ENCODE measurements at regions not wholly inside any gene's neighbourhood (a gene's known extent, or its start where the extent isn't known, plus 50 kb on each side); places are given as distances from the start of the nearest gene placed in this dataset.

- DNase-seq (ENCODE audit: low spot score in 2 of 2) = no peak
- Histone ChIP-seq H3K4me3 (no peak overlapping the region), H3K4me1 (peaks cover 10% of the 10 kb centered on the region), H3K27me3 (no peaks in the 10 kb centered on the region), H3K36me3 (no peaks in the 10 kb centered on the region), H3K9me3 (no peaks in the 10 kb centered on the region), H3K27ac (no peak overlapping the region)
- TF ChIP-seq EP300 (IDR thresholded peaks at IDR 0.05) (no peak), CTCF (IDR thresholded peaks at IDR 0.05) (no peak), POLR2AphosphoS5 (IDR thresholded peaks at IDR 0.05) (no peak), POLR2A (IDR thresholded peaks at IDR 0.05) (no peak)
- 93% methylated on average over 3 of the region's 3 CpGs for whole genome bisulfite sequencing
Measured at GRCh38 chr6:23441808-23442461, 684.1 kb upstream of the NRSN1 start.

GRCh38 chr6:23445157-23445710 lies 680.8 kb upstream of the NRSN1 start:
- H3K9me3 ChIP-seq = no peaks in the 10 kb centered on the region
- no peaks in the 10 kb centered on the region for H3K27me3 ChIP-seq
- TF ChIP-seq CTCF (IDR thresholded peaks at IDR 0.05) (no peak), POLR2A (IDR thresholded peaks at IDR 0.05) (no peak), POLR2AphosphoS5 (IDR thresholded peaks at IDR 0.05) (no peak), EP300 (IDR thresholded peaks at IDR 0.05) (no peak)
- no peak for DNase-seq (ENCODE audit: low spot score in 2 of 2)
- 47% methylated on average over 5 of the region's 5 CpGs for WGBS
- no peak overlapping the region for H3K4me3 ChIP-seq
- no peaks in the 10 kb centered on the region for H3K36me3 ChIP-seq
- no peak overlapping the region for H3K27ac ChIP-seq
- H3K4me1 ChIP-seq = peaks cover 10% of the 10 kb centered on the region

DNA sequence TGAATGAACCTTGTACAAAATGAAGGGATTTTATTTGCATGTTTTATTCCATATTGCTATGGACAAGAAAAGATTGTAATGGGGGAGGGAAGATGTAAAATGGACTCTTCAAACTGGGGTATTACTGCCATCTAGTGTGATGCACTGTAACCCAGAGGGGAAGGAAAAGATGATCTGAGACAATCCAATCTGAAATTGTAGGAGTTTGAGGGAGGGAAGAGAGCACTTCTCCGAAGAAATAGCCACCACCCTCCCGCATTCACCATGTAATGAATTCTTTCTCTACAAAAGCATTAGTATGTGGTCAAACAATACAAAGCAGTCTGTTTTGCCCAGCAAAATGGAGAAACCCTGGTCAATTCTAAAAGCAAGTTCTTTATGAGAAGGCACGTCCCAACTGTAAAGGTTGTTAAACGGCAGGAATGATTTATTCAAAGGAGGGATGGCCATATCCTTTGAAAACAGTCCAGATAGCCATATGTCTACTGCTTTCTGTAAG lies 679.5 kb upstream of the NRSN1 start:
- WGBS = 30% methylated on average over 4 of the region's 4 CpGs
- Histone ChIP-seq H3K4me1 (peaks cover 10% of the 10 kb centered on the region), H3K27me3 (no peaks in the 10 kb centered on the region), H3K4me3 (no peak overlapping the region), H3K36me3 (no peaks in the 10 kb centered on the region), H3K27ac (no peak overlapping the region), H3K9me3 (no peaks in the 10 kb centered on the region)
- TF ChIP-seq POLR2A (IDR thresholded peaks at IDR 0.05) = no peak
- TF ChIP-seq POLR2AphosphoS5 (IDR thresholded peaks at IDR 0.05) = no peak
- no peak for TF ChIP-seq EP300 (IDR thresholded peaks at IDR 0.05)
- peak in 1 of 2 donors; percentile 20 for TF ChIP-seq CTCF (IDR thresholded peaks at IDR 0.05)
- no peak for DNase-seq (ENCODE audit: low spot score in 2 of 2)

DNA sequence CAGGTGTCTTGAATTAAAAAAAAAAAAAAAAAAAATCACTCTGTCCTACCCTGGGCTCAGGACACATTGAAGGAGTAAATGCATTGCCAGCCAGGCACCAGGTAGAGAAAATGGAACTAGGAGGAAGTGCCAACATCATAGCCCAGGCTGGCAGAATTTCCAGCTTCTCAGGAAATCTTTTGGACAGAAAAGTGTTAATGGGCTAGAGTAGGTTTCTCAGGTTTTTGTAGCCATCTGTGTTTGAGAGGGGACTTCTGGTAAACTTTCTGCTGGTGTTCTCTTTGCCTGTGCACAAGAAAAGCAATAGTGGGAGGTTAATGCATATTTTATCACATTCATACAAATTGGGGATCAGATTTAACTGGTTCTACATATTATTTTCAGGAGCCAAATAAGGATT lies 678.3 kb upstream of the NRSN1 start:
- TF ChIP-seq POLR2AphosphoS5 (IDR thresholded peaks at IDR 0.05) (no peak), EP300 (IDR thresholded peaks at IDR 0.05) (no peak), CTCF (IDR thresholded peaks at IDR 0.05) (no peak), POLR2A (IDR thresholded peaks at IDR 0.05) (no peak)
- no peak for DNase-seq (ENCODE audit: low spot score in 2 of 2)
- no peaks in the 10 kb centered on the region for H3K9me3 ChIP-seq
- H3K36me3 ChIP-seq = no peaks in the 10 kb centered on the region
- H3K4me1 ChIP-seq = peaks cover 10% of the 10 kb centered on the region
- H3K27me3 ChIP-seq = no peaks in the 10 kb centered on the region
- H3K4me3 ChIP-seq = no peak overlapping the region
- no peak overlapping the region for H3K27ac ChIP-seq

DNA sequence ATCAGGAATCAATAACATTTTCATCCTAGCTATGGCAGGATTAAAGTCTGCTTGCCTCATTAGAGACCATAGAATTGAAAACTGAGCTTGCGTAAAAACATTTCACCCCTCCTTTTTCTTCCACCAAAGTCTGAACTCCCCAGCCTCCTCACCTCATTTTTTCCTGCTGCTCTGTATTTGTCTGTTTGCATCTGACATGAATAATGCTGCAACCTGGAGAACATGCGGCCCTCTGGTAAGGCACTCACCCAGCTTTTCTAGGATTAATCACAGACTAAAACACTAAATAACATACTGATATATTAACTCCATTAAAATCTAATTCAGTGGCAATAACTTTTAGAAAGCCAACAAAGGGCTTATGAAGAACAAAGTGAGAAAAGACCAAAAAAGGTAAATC lies 677.7 kb upstream of the NRSN1 start:
- DNase-seq (ENCODE audit: low spot score in 2 of 2) = no peak
- no peaks in the 10 kb centered on the region for H3K36me3 ChIP-seq
- H3K27me3 ChIP-seq = no peaks in the 10 kb centered on the region
- peaks cover 10% of the 10 kb centered on the region for H3K4me1 ChIP-seq
- no peak overlapping the region for H3K4me3 ChIP-seq
- 96% methylated on average over 2 of the region's 2 CpGs for WGBS
- H3K9me3 ChIP-seq = no peaks in the 10 kb centered on the region
- no peak overlapping the region for H3K27ac ChIP-seq
- TF ChIP-seq EP300 (IDR thresholded peaks at IDR 0.05) = no peak
